Embryonic facial prominence (tissue), 1 donor: ENCODE measurements at regions not wholly inside any gene's neighbourhood (a gene's known extent, or its start where the extent isn't known, plus 50 kb on each side); places are given as distances from the start of the nearest gene placed in this dataset.

ENCODE experiments used
- DNase-seq: peaks from one replicate; pipeline ENCODE4 v3.0.0-alpha.2; 2016; ENCODE audit errors: extremely low spot score

GRCh38 chr7:26513948-26514347, 222.3 kb downstream of the SNX10 start:
- DNase-seq = no peak

- DNase-seq = no peak
Observed at GRCh38 chr7:26514633-26515032, 223.0 kb downstream of the SNX10 start.

DNA sequence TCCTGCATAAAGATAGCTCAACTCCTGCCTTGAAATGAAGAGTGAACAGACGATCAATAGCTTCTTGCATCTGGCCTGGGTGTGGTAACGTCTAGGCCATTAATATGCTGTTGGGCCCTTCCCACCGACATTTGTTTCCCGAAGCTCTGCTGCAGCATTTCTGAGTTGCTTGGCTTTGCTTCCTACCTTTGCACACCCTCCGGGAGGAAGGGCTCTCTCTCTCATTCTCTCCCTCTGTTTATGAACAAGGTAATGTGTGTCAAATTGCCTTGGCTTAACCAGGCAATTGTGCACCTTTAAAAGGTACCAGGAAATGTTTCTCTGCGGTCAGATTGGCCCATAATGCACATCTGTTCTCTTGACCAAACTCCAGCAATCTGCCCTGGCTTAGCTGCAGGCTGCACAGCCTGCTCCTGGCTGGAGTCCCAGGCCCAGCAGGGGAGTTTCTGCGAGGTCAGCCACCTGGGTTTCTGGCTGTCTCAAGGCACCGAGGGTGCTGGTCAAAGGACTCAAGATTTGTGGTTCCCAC, 223.7 kb downstream of the SNX10 start:
- DNase-seq = no peak

- DNase-seq = no peak
Observed at GRCh38 chr7:26520483-26520882, 228.8 kb downstream of the SNX10 start.

- no peak for DNase-seq
Observed at GRCh38 chr7:26522633-26523032, 231.0 kb downstream of the SNX10 start.

DNA sequence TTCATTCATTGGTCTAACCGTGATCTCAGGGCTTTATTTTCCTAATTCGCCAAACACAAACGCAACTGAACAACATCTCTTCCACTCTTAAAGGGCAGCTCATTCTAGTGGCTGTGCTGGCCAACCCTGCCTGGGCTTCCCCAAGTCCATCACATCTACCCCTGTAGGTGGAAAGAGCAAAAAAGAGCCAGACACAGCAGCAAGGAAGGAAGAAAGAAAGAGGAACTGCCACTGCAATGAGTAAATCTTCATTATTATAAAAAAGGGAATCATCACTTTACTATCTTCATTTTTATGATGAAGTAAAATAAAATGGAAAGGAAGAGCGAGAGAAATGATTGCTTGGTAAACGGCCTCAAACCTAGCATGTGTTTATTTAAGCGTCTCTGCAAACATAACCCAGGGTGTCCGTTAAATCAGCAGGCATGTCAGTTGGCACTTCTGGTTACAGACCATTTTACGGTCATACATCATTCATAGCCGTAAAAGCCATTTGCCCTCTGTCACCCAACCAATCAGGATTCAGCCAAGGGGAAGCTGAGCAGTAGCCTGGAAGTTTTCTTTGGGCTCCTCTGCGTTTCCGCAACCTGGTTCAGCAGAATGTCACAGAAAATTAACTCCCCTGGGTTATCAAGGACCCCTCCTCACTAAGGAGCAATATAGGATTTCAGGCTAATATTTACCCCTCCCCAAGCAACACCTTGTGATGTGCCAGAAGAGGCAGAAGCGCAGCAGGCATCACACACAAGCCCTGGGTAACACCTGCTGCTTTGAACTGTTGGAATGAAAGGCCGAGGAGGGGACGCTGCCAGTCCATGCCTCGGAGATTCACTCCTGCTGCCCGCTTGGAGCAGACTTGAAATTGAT, 234.0 kb downstream of the SNX10 start:
- DNase-seq = no peak

- no peak for DNase-seq
Observed at GRCh38 chr7:26526265-26526587, 234.6 kb downstream of the SNX10 start.

GRCh38 chr7:26531926-26532325, 240.3 kb downstream of the SNX10 start:
- no peak for DNase-seq

GRCh38 chr7:26532471-26532870, 240.8 kb downstream of the SNX10 start:
- DNase-seq = no peak

DNA sequence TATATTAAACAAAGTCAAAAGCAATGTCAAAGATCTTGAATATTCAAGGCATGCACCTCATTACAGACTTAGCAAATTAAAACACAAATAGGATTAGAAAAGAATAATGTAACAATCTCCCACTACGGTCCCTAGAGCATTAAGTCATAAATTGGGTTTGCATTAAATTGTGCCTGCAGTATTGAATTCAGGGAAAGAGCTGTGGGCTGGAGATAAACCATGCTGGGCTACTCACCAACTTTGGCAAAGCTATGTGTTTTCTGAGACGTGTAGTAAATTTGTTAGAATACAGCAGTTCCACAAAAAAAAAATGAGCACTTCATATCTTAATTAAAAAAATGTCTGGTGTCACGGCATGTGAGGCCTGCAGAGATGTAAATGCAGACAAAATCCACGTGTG, 241.6 kb downstream of the SNX10 start:
- no peak for DNase-seq

GRCh38 chr7:26534649-26535482, 243.2 kb downstream of the SNX10 start:
- no peak for DNase-seq

DNA sequence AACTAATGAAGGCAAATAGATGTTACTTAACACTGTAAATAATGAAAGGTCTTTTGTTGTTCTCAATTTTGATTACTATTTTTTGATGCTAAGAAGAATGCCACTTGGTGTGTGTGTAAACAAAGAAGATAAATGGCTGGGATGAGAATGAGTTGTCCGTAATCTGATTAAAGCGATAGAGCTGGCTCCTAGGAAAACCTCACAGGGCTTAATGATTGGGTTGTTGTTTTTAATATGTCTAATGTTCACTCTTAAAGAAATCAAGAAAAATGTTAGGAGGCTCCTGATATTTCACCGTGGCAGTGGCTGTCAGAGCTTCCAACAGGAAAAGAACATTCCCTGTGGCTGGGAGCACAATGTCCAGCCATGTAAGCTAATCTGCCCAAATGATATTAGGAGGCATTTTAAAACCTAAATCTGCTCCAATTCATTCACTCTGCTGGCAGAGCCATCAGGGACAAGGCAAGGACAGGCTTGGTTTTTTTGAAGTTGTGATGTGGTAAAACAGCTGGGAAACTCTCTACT, 243.9 kb downstream of the SNX10 start:
- no peak for DNase-seq

DNA sequence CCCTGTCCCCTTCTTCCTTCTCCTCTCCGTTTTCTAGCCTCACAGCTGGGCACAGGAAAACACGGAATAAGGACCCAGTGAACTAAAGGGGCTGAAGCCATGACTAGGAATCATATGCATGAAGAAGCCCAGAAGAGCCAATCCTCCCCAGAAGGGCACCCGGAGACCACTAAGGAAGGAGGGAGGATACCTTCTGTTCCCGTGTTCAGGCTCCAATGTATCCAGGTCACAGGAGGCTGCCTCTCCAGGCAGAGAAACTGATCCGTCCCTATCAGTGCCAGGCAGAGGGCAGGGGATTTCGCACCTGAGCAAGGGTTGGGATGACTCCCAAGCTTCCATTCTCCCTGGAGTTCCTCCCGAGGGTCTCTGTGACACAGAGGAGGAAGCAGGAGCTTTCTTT, 246.6 kb downstream of the SNX10 start:
- no peak for DNase-seq

- no peak for DNase-seq
Observed at GRCh38 chr7:26538689-26539088, 247.0 kb downstream of the SNX10 start.

DNA sequence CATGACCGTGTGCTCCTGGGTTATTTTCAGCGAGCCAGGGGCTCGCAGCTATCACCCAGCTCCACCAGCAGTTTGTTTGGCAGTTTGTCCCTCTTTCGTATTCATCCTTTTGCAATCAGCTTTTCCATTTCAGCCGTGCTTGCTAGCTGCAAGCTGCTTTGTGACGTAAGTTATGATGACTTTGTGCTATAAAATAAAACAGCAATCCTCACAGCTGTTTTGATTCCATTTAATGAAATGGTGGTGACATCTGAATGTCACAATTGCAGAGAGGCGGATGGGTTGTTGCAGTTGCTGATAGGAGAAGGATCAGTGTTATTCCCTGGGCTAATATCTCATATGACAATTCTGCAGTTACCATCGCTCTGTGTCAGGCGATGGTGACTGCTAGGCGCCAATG, 251.7 kb downstream of the SNX10 start:
- DNase-seq = no peak

DNA sequence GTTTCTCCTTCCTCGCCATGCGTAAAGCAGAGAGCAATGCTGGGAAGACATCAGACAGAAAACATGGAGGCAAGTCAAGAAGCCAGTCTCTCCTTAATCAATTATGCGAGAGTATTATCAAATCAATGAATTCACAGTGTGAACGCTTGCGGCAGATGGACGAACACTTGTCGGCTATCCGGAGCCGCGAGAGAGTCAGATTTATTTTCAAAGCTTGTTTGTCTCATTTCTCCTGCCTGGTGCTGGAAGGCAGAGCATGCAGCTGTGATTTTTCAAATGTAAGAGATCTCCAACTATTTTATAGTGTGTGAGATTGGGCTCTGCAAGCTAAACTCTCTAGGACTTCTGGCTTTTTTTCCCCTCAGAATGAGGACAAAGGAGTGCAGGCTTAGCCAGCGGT, 252.3 kb downstream of the SNX10 start:
- no peak for DNase-seq

DNA sequence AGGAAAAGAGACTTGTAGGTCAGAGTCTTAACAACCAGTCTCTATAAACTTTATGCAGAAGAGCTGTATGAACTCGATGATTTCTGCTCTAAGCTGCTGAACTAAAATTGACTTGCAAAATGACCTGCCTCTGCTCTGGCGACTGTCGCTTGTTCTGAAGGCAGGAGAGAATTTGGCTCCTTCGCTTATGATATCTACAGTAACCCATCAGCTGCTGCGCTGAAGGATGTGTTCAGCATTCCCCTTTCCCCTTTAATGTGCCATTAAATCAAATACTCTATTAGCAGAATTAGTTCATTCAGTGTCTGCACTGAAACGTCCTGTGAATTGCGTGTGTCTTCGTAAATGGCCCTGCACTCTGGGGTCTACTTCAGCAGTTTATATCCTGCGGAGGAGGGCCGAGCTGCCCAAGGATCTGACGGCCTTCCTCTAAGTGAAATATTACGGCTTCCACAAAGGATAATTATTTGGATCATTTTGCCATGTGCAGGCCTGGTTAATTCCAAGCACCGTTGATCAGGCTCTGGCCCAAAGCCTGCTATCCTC, 254.9 kb downstream of the SNX10 start:
- DNase-seq = no peak

DNA sequence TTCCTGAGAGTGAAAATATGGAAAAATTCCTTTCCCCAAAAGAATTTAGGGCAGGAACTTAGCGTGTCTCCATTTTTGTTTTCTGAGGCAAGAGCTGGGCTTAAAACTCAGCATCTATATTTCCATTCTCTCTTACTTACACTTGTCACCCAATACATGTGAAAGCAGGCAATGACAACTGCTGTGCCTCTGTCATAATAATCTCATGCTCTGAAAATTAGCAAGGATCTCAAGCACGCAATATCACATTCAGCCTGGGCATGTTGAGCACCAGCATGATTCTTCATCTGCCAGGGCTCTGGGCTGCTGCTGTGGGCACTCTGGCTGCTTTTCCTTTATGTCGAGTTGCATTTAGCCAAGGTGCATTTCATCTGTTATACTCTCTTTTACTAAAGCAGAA, 255.5 kb downstream of the SNX10 start:
- DNase-seq = no peak

DNA sequence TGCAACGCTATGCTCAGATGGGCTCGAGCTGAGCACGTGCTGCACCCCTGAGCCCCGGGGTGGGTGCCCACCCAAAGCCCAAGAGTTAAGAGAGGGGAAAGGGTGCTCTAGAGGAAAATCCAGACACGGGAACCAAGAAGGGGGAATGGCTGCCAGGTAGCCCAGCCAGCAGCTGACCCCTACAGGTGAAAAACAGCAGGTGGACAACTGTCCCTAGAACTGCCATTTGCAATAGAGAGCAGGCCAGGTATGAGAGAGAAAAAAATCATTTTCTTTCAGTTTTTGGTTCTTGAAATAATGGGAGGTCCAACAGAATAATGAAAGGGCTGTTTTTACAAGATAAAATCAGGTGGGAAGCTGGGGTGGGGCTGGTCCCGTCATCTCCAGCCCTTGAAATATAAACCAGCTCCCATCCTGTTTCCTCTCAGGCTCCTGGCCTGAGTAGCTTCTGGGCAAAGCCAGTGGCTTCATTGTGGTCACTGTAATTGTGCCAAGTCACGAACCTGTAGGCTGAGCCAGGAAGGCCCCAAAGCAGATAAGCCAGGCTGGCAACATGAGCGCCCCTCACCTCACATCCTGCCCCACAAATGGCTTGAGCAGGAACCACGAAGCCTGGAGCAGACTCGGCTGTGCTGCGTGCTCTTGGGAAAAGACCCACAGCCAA, 257.8 kb downstream of the SNX10 start:
- DNase-seq = no peak

DNA sequence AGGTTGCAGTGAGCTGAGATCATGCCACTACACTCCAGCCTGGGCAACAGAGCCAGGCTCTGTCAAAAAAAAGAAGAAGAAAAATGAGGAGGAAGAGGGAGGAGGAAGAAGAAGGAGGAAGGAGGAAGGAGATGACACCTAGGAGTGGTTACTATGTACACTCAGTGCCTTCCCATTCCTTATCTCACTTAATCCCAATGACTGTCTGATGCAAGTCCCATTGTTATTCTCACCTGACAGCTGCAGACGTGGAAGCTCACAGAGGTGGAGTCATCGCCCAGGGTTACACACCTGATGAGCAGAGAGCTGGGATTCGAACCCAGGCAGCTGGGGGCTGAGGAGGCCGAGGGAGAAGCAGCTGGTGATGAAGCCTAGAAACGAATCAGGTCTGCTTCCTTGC, 258.8 kb downstream of the SNX10 start:
- DNase-seq = no peak

GRCh38 chr7:26551740-26552139, 260.1 kb downstream of the SNX10 start:
- DNase-seq = no peak

GRCh38 chr7:26553128-26553527, 261.5 kb downstream of the SNX10 start:
- DNase-seq = no peak
